Left ventricle myocardium superior (tissue), 1 donor: ENCODE measurements at regions not wholly inside any gene's neighbourhood (a gene's known extent, or its start where the extent isn't known, plus 50 kb on each side); places are given as distances from the start of the nearest gene placed in this dataset.

Experiments
- ATAC-seq: fragments of 200-7000 bp; cut with Tn5 transposase; one replicate; pipeline ENCODE4 v1.9.1; 2020; ENCODE audit warnings: mild to moderate bottlenecking, moderate library complexity
- DNase-seq: peaks from one replicate; pipeline ENCODE4 v3.0.0-alpha.2; 2020
- intact Hi-C: fragments of 100-400 bp; cut with micrococcal nuclease; formaldehyde crosslinking; loops from one replicate; pipeline ENCODE4 v1.11.0; 2022
- donor health status: DM: no; HTN: yes; CAD: no; lungs with severe emphysema.

- no peak for DNase-seq
- intact Hi-C loops: no loop called here
- ATAC-seq: no peak
Measured at GRCh38 chr1:4271338-4271998, 371.4 kb upstream of the C1orf174 start.

GRCh38 chr1:4272568-4272967 lies 372.5 kb upstream of the C1orf174 start:
- DNase-seq (no peak), ATAC-seq (no peak)
- intact Hi-C loops: no loop called here

DNA sequence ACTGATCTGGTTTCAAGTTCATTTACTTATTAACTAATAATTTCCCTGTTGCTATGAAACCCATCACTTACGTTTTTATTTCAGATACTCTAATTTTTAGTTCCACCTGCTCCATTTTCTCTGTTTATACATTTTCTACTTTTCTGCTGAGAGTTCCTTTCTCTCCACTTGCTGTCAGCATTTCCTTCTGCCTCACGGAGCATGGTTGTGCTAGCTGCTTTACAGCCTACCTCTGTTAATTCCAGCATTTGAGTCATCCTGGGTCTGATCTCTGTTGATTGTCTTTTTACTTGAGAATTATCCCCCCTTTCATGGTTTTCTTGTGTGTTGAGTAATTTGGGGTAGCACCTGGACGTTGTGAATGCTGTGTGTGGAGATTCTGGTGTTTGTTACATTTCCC lies 373.2 kb upstream of the C1orf174 start:
- intact Hi-C loops: no loop called here
- DNase-seq (no peak), ATAC-seq (no peak)

DNA sequence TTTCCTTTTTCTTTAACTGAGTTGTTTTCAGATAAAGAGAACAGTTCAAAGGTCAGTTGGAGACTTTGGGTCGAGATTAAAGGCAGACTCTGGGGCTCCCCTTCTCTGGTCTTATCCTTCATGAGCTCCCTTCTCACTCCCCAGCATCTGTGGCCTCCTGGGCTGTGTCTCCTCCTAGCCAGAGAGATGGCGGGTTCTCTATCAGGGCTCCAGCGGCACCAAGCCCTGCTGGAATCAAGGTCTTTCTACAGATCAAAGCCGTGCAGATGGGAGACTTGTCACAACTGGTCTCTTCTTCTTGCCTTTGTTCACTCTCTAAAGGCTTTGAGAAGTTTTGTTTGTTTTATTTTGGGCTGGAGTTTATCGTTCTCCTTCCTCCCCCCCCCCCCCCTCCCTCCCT lies 373.7 kb upstream of the C1orf174 start:
- ATAC-seq: no peak
- intact Hi-C loops: no loop called here
- no peak for DNase-seq

GRCh38 chr1:4275083-4275482 lies 375.0 kb upstream of the C1orf174 start:
- intact Hi-C loops: no loop called here
- ATAC-seq: no peak
- DNase-seq: no peak

DNA sequence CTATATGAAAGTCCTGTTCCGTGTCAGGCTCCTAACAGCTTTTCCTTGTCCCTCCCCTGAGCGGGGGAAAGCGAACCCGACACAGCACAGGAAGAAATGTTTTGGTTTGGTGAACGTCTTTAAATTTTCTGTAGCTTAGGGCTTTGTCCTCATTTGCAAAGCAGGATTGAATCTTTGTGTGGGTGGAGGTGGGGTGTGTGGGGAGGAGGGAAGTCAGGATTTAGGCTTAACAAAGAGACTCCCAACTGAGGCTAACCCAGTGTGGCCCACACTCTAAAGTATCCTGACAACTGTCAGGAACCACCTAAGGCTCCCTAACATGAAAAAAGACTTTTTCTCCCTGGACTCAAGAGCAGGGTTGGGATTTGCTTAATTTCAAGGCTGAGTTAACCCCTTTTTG lies 376.2 kb upstream of the C1orf174 start:
- intact Hi-C loops: no loop called here
- no peak for ATAC-seq
- DNase-seq: no peak

- DNase-seq: no peak
- intact Hi-C loops: no loop called here
- ATAC-seq: no peak
Measured at GRCh38 chr1:4277598-4277997, 376.8 kb upstream of the AJAP1 start.

GRCh38 chr1:4284976-4285375 lies 369.4 kb upstream of the AJAP1 start:
- ATAC-seq (no peak), DNase-seq (no peak)
- intact Hi-C loops: no loop called here

DNA sequence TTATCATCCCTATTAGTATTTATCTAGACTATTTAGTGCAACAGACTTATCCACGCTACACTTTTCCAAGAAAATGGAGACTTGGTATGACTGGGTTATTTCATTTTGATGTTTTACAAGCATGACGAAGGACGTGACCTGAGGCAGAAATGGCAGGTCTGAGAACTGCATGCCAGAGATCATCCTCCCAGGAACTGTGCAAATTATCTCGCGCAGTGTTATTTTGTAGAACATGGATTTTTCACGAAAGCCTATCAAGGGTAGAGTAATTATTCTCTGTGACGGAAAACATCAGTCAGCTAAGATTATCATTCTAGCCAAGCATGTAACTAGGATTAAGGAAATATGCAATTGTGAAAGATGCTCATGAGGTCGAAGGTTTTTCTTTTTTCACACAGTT lies 361.5 kb upstream of the AJAP1 start:
- intact Hi-C loops: loop anchor here (10.0 kb wide), 1 partner anchor 912 kb away; no protein-coding TSS in a partner anchor
- ATAC-seq (no peak), DNase-seq (no peak)

- ATAC-seq: peak; percentile 52
- intact Hi-C loops: loop anchor here (10.0 kb wide), 1 partner anchor 906 kb away; no protein-coding TSS in a partner anchor
- DNase-seq: no peak
Measured at GRCh38 chr1:4298361-4299083, 355.9 kb upstream of the AJAP1 start.

DNA sequence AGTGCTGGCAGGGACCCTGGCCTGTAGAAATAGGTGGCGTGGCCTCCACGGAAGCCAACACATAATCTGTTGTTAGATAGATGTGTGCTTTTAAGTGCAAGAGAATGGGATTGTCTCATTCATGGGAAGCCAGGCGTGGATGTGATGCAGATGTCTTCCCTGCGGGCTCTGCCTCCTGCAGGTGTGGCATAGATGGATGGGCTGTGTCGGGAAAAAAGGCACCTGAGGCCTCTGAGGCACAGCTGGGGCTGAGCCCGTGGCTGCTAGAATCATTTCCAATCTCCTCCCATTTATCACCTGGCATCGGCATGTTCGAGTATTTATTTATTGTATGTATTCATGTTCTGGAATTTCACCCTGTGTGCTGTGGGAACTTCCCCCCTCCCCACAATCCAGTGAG lies 353.4 kb upstream of the AJAP1 start:
- ATAC-seq (no peak), DNase-seq (no peak)
- intact Hi-C loops: no loop called here

- intact Hi-C loops: no loop called here
- DNase-seq (no peak), ATAC-seq (no peak)
Measured at GRCh38 chr1:4303303-4303702, 351.1 kb upstream of the AJAP1 start.

- intact Hi-C loops: no loop called here
- no peak for DNase-seq
- no peak for ATAC-seq
Measured at GRCh38 chr1:4305526-4306301, 348.7 kb upstream of the AJAP1 start.

GRCh38 chr1:4306559-4307467 lies 347.6 kb upstream of the AJAP1 start:
- DNase-seq: peak; percentile 48
- intact Hi-C loops: no loop called here
- peak; percentile 97 for ATAC-seq

- intact Hi-C loops: no loop called here
- ATAC-seq (no peak), DNase-seq (no peak)
Measured at GRCh38 chr1:4307468-4307845, 347.0 kb upstream of the AJAP1 start.

- intact Hi-C loops: no loop called here
- DNase-seq (no peak), ATAC-seq (no peak)
Measured at GRCh38 chr1:4307911-4308545, 346.4 kb upstream of the AJAP1 start.

DNA sequence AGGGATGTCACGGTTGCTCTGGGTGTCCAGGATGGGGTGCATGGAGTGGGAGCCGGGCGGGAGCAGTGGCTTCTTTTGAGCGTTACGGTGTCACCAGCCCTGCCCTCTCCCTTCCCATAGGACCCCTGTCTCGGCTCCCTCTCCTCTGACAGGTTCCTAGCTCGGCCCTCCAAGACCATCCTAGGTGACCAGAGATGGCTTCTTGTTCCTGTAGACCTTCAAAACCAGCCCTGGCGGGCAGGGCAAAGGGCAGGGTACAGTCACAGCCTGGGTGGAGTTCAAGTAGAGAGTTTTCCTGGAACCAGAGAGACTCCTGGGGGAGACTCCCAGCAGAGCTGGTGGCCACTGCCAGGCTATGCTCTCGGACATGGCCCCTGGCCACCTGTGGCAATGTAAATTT lies 345.6 kb upstream of the AJAP1 start:
- DNase-seq (no peak), ATAC-seq (no peak)
- intact Hi-C loops: no loop called here

GRCh38 chr1:4309676-4310320 lies 344.6 kb upstream of the AJAP1 start:
- no peak for ATAC-seq
- intact Hi-C loops: no loop called here
- DNase-seq: no peak
